ENCODE measurements at regions not wholly inside any gene's neighbourhood (a gene's known extent, or its start where the extent isn't known, plus 50 kb on each side); places are given as distances from the start of the nearest gene placed in this dataset.

GRCh38 chr7:65230231-65230630 is 143.4 kb upstream of the ZNF92 start:
- TF ChIP-seq CTCF (IDR thresholded peaks at IDR 0.05), result no peak
- TF ChIP-seq ZFX (IDR thresholded peaks at IDR 0.05; ENCODE audit: borderline replicate concordance), result no peak
